22Rv1 (cell line): ENCODE measurements at regions not wholly inside any gene's neighbourhood (a gene's known extent, or its start where the extent isn't known, plus 50 kb on each side); places are given as distances from the start of the nearest gene placed in this dataset.

ENCODE experiments used
- CTCF ChIP-seq: fragments of 450-650 bp; IDR thresholded peaks from 2 replicates; pipeline ENCODE4 v1.5.1; 2017; ENCODE audit warnings: mild to moderate bottlenecking
- ZFX ChIP-seq: fragments of 450-650 bp; IDR thresholded peaks from 2 replicates; pipeline ENCODE4 v1.6.1; 2017; ENCODE audit warnings: antibody characterized with exemption, borderline replicate concordance

- TF ChIP-seq CTCF (no peak), ZFX (no peak)
These were observed 868.0 kb downstream of the METTL15 start for GRCh38 chr11:28976012-28976800.
